ENCODE measurements at regions not wholly inside any gene's neighbourhood (a gene's known extent, or its start where the extent isn't known, plus 50 kb on each side); places are given as distances from the start of the nearest gene placed in this dataset.
A peak's percentile ranks its signal among the peaks of the same experiment; 100 is the strongest.
"Not testable (repeated sequence)": the region's sequence is repeated elsewhere in the genome, so short reads cannot be mapped to it uniquely, and the experiment has no call there.

DNA sequence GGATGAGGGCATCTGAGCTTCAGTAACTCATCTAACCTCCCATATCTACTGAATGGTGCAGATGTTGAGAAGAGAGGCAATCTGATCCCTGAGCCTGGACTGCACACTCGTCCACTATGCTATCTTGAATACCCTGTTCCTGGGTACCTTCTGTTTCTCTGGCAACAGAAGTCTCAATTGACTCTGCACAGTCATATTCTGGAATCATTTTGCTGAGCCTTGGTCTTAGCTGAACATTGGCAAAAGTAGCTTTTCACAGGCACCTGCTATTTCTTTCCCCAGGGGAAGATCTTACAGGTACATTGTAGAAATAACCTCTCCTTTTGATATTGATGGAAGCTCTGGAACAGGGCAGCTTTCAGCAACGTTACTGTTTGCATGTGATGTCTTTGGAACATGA is 161.5 kb upstream of the GPR101 start:
- DNase-seq, result no peak

DNA sequence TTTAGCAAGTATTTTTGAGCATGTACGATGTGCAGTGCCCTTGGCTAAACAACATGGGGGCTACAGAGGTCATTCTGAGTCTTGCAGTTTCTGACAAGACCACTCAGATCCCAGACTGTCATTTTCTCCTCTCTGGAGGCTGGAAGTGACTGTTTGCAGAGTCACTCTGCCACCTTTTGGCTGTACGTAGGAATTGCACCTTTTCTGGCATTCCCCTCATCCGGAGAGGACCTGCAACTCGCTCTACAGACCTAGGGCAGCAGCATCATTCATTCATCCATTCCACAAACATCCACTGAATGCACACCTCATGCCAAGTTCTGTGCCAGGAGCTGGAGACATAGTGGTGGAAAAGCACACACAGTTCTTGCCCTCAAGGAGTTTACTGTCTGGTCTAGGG is 160.4 kb upstream of the GPR101 start:
- peak; percentile 34 for DNase-seq

DNA sequence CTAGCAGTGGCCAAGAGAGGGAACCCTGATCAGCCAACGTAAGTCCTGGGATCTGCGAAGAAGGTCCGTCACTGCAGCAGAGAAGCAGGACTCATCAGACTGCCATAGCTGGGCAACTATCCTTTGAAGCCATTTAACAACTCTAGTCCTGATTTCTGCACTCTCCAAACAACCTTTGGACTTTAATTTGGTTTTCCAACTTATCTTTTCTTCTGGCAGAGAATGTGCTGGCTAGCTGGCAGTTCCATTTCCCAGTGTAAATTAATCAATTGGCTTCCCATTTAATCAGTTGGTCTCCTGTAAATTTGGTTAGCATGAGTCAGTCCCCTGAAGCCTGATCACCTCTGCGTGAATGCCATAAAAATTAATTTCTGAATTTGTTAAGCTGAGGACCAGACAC is 153.7 kb upstream of the GPR101 start:
- DNase-seq, result no peak

DNA sequence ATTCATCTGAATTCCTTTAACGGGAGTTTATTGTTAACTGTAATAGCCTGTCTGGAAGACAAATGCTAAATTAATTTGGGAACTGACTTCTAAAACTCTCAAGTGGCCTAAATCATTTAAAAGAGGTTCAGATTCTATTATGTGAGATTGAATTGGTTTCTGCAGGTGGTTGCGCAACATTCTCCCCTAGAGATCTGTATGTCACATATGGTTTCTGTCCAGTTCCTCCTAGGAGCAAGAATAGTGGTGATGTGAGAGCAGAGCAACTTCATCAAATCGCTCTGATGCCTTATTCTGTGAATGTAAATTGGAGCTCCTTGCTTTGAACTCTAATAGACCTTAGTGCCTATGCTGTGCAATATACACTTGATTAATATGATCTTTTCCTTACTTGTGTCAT is 144.6 kb upstream of the GPR101 start:
- DNase-seq, result no peak

DNA sequence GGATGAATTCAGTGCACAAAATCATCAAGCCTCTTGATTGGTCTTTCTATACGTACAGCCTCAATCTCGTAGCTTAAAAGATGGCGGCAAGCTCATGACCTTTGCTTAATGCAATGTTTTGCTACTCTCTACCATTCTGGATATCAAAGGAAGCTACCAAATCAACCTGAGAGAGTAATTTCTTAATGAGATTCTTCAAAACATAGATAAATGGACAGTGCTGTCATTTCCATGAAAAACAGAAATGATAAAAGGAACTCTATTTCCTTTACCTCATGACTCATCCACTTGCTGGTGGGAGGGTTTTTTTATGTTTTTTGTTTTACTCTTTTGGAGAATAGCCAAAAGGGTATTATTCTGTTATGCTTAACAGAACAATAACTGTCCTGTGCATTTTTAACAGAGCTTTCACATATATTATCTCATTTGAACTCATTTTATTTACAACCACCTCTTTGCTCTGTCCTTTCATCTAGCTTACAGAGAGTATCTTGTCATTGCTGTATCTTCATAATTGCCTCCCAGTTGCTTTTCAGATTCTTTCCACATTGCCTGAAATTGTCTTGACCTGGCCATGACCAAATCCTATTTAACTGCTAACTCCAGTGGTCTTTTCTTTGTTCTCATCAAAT is 138.6 kb upstream of the GPR101 start:
- DNase-seq, result no peak

DNA sequence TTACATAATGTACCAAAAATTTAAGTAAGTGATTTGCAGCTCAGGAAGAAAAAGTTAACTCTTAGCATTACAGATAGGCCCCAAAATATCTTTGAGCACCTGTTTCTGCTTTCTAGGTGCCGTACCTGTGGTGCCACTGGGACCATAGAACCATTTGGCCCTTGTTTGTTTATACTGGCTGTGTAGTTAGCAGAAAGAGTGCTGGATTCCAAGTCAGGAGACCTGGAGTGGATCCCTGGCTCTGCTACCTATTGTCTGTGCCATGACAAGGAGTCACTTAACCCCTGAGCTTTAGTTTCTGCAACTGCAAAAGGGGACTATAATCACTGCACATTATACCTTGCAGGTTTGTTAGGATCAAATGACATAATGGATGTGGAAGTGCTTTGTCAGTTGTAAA is 137.8 kb upstream of the GPR101 start:
- DNase-seq, result no peak

DNA sequence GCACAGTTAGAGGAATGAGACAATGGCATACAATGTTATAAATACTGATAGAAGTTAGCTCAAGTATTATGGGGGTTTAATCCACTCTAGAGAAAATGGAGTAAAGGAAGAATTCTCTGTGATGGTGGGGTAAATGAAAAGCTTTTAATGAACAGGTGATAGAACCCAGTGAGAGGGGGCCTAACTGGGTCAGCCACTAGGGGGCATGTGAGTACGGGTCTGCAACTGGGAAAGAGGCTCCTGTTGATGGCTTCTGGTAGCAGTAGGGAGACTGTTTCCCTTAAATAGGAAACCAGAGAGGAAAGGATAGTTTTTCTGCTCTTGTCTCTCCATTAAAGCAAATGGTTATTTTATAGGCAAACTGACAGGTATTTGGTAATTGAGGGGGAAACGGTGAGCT is 132.8 kb upstream of the GPR101 start:
- peak; percentile 7 for DNase-seq

DNA sequence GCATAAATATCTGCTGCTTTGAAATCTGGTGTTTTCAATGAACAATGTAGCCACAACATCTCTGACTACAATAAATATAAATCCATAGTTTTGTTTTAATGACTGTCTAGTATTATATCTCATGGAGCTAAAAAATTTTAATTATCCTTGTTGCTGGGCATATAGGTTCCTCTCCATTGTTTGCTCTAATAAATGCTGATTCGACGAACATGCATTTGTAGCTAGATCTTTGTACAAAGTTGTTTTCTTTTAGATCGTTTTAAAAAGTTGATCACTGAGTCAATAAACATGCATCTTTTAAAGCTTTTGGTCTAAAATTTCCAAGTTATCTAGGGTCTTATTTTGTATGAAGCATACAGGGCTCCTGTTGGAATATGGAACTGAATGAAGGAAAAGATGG is 130.5 kb upstream of the GPR101 start:
- no peak for DNase-seq

DNA sequence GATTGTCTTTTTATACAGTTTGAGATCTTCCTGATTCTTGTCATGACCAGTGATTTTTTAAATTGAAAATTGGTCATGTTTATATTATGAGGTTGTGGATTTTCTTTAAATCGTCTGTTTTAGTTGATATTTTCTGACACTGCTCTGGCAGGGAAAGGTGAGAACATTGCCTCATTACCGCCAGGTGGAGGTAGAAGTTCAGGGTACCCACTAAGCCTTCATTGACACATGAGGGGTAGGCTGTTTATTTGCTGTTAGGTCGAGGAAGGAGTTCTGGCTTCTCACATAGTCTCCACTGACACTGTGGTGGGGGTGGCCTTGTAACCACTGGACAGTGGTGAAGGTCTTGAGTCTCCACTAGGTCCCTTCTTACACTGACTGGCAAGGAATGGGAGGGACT is 117.6 kb upstream of the GPR101 start:
- no peak for DNase-seq

DNA sequence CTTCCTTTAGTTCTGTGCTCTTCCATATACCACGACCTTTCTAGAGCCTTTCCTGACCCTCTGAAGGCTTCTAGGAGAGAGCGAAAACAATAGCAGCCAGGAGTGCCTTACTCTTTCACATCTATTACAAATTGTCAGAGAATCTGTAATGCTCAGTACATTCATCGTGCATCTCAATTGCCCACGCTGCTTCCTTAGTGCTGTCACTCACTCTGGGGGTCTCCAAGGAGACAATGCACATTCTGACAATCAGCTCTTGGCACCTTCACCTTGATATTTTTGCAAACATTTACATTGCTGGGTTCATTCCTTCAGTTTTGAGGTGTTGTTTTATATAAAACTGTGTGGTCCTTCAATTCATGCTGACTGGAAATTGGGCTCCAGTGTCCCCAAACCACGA is 110.1 kb upstream of the GPR101 start:
- no peak for DNase-seq

DNA sequence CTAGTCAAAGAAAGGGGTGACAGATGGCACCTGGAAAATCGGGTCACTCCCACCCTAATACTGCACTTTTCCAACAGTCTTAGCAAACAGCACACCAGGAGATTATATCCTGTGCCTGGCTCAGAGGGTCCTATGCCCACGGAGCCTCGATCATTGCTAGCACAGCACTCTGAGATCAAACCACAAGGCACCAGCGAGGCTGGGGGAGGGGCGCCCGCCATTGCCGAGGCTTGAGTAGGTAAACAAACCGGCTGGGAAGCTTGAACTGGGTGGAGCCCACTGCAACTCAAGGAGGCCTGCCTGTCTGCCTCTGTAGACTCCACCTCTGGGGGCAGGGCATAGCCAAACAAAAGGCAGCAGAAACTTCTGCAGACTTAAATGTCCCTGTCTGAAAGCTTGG is 88.9 kb upstream of the GPR101 start:
- not testable (repeated sequence) for DNase-seq

DNA sequence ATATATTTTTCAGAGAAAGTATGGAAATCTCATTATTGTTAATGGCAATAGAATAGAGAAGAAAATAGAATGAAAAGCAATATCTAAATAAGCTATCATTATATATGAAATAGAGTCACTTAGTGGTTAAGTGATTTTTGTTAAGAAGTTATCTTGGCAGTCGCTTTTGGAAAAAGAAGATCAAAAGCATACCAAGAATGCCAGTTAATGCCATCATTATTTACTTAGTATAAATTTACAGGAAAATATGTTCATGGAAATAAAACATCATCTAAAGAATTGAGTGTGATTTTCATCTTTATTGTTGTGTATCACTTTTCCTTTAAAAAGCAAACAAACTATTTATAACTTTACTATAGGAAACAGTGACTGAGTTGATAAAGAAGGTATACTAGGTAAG is 85.3 kb upstream of the GPR101 start:
- DNase-seq, result no peak

DNA sequence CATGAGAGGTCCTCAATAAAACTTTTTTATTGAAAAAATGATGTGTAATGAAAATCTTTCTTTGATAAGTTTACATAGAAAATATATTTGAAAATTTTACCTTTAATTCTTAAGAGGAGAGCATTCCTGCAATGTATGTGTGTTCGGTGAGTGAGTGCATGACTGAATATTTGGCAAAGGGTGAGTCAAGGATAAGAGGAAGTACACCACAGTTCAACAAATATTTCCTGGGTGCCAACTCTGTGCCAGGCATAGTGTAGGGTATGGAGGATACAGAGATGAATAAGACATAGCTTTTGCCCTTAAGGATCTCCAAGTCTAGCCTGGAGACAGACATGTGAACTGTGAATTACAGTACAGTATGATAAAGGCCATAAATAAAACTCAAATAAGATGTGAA is 84.7 kb upstream of the GPR101 start:
- DNase-seq, result no peak

DNA sequence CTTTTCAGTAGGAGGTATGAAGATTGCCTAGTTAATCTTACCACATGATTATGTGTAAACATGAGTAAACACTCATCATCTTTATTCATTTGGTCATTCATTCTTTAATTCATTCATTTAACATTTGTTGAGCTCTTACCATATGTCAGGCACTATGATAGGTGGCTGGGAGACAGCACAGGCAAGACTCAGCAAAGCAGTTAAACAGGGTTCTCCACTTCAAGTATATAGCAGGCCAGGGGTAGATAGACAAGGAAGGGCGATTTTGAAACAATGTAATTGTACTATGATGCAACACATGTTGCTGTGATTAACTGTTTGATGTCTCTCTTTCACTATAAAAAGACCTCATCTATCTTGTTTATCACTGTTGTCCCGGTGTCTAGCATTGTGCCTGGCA is 84.3 kb upstream of the GPR101 start:
- DNase-seq, result no peak

DNA sequence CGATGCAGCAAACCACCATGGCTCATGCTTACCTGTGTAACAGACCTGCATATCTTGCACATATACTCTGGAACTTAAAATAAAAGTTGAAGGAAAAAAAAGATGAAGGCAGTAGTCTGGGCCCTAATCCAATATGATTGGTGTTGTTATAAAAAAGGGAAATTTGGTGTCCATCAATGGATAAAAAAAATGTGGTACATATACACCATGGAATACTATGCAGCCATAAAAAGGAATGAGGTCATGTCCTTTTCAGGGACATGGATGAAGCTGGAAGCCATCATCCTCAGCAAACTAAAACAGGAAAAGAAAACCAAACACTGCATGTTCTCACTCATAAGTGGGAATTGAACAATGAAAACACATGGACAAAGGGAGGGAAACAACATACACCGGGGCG is 74.1 kb upstream of the GPR101 start:
- not testable (repeated sequence) for DNase-seq

DNA sequence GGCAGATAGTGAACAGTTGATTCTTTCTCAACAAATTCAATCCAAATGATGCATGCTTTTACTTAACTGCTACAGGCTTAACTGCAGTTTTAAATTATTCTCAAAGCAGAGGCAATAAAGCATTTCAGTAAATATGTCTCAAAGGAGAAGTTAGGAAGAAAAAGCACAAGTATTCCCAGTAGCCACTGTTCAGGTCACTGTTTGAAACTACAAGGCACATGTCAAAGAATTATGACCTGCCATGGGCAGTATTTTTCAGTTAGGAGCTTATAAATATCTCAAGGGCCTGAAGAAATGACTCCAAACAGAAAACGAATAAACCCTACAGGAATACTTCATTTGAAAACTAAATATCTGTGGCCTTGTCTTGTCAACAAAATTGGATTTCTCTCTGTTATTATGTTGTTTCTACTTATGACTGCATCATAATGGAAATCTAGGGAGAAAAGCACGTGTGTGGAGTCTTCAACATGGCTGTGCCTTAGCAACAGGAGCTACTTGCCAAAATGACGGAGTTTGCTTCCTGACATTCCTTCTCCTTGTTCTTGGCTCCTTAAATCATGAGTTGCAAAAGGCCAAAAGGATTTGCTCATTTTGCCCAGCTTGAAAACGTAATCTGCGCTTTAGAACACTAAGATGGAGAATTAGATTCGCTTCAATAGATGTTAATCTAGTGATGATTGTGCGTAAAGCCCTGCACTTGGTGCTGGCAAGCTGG is 67.6 kb upstream of the GPR101 start:
- DNase-seq, result no peak
